ENCODE measurements at regions not wholly inside any gene's neighbourhood (a gene's known extent, or its start where the extent isn't known, plus 50 kb on each side); places are given as distances from the start of the nearest gene placed in this dataset.
"Not testable (repeated sequence)": the region's sequence is repeated elsewhere in the genome, so short reads cannot be mapped to it uniquely, and the experiment has no call there.

DNA sequence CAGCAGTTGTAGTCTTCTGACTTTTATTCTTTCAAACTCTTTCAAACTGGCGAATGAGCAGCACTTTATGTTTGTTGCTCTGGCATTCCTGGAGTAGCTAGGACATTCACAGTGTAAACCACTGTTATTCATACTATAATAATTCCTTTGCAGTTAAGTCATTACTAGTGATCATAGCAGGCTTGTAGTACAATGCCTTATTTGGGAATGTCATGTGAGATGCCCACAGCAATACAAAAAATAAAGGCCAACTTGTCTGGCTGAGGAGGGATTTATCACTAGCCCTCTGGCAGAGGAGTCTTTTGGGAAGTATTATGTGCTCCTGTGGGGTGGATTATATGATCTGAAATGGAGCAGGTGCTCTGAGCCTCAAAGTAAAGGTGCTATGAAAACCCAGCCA, 197.2 kb downstream of the VGLL3 start:
- no peak for DNase-seq

- DNase-seq: no peak
Measured at GRCh38 chr3:86792316-86792715, 198.6 kb downstream of the VGLL3 start.

DNA sequence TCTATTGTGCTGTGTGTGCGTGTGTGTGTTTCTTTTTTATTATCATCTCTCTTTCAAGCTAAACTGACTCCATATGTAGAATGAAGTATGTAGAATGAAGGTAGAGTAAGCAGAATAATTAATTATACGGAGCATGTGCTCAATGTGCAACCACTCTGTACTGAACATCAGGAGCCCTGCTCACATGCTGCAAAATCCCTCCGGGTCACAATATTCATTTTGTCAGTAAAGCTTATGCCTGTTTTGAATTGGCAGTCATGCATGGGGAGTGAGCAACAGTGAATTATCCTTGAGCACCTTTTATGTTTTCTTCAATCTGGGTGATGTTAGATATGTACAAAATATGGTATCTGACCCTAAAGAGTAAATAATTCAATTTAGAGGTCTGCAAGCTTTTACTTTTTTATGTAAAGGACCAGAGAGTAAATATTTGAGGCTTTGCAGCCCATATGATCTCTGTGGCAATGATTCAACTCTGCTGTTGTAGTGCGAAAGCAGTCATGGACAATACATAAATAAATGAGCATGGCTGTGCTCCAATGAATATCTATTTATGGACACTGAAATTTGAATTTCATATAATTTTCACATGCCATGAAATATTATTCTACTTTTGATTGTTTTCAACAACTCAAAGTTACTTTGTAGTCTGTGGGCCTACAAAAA, 199.9 kb downstream of the VGLL3 start:
- no peak for DNase-seq

DNA sequence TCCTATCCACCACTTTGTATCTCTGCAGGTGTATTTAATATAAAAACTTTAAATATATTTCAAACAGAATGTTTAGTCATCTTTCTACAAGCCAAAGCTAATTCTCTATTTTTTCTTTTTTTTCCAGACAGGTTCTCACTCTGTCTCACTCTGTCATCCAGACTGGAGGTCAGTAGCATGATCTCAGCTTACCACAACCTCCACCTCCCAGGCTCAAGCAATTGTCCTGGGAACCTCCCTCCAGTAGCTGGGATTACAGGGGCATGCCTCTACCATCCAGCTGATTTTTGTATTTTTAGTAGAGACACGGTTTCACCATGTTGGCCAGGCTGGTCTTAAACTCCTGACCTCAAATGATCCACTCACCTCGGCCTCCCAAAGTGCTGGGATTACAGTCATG, 202.6 kb downstream of the VGLL3 start:
- no peak for DNase-seq

GRCh38 chr3:86787091-86787490, 203.9 kb downstream of the VGLL3 start:
- DNase-seq: no peak

DNA sequence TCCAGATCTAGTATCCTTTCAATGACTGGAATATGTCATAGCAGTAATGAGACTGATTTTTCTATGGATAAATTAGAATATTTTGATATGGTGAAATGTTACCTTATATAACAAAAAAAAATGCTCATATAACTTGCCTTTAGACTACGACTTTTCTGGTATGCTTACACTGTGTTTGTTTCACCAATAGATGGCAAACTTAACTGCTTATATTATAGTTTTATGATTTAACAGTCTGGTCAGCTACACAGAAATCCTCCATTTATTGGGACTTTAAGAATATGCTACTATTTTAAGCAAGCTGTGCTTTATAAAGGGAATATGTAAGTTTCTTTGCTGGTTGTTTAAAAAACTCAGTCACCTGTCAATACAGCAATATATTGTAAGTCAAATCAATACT, 205.6 kb downstream of the VGLL3 start:
- DNase-seq: no peak

DNA sequence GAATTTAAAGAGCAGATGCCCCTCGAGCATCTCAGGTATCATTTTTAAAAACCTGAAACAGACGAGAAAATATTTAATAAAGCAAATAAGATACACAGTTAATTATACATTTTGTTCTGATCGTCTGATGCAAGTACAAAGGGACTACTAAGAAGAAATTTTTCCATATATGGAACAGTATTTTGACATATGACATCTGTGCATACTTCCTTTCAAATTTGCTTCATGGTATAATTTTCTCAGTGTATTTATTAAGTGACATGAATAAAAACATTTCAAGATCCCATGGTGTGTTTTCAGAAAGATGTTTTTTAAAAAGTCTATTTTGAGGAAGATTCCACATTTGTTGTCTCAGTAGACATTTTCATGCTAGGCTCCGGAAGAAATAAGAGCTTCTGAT, 208.1 kb downstream of the VGLL3 start:
- DNase-seq: no peak

- DNase-seq: no peak
Measured at GRCh38 chr3:86782286-86782685, 208.7 kb downstream of the VGLL3 start.

DNA sequence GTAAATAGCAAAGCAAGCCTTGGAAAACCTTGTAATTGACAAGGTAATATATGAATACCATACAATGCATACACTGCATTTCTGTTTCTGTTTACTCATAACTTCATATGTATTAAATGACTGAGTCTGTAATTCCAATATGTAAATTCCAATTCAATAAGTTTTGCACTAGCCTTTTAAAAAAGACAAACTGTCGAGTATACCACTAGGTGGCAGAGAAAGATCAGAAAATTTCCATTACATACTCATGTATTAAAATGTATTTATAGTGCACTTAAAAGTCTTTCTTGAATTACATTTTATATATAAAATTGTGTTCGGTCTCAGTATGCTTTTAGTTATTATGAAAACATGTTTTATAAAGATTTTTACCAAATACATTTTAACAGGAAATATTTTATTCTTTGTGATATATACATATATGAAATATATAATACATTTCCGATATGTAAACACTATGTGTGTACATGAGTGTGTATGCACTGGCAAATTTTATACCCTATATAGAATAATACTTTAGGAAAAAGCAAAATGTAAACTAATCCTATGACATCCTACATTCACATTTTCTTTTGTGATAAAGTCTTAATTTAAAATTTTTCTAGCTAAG, 216.8 kb downstream of the VGLL3 start:
- peak in 1 of 2 donors; percentile 18 for DNase-seq

- DNase-seq: no peak
Measured at GRCh38 chr3:86772699-86773098, 218.2 kb downstream of the VGLL3 start.

- DNase-seq: no peak
Measured at GRCh38 chr3:86771741-86772512, 219.0 kb downstream of the VGLL3 start.

- DNase-seq: no peak
Measured at GRCh38 chr3:86766331-86766730, 224.6 kb downstream of the VGLL3 start.

GRCh38 chr3:86757322-86758179, 233.4 kb downstream of the VGLL3 start:
- not testable (repeated sequence) for DNase-seq

GRCh38 chr3:86748015-86748414, 242.9 kb downstream of the VGLL3 start:
- DNase-seq: no peak

DNA sequence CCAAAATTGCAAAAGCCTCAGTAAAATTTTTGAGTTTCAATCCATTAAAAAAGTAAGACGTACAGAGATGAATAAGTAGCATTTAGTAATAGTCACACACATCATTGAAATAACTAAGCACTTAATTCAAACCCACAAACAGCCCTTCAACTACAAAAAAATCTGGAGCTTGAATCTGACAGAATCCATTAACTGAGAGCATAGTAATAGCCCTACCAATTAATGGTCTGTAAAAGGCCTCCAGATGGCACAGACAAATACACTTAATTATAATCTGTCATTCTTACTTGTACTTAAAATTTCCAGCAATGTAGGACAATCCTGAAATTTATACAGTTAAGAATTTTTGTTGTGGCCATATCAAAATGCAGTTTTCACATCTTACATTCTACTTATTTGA, 246.9 kb downstream of the VGLL3 start:
- DNase-seq: no peak

DNA sequence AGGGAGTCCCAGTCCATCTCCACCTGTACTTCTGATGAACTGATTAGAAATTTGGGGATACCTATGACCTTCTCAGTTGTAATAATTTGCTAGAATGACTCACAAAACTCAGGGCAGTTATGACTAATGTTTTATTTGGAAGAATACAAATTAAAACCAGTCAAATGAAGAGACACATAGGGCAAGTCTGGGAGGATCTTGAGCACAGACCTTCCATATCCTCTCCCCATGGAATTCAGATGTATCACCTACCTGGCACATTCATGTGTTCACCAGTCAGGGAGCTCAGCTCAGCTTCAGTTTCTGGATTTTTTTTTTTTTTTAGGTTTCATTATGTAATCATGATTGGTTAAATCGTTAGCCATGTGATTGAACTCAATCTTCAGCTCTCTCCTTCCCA, 247.7 kb downstream of the VGLL3 start:
- no peak for DNase-seq

GRCh38 chr3:86740751-86741150, 250.2 kb downstream of the VGLL3 start:
- no peak for DNase-seq

DNA sequence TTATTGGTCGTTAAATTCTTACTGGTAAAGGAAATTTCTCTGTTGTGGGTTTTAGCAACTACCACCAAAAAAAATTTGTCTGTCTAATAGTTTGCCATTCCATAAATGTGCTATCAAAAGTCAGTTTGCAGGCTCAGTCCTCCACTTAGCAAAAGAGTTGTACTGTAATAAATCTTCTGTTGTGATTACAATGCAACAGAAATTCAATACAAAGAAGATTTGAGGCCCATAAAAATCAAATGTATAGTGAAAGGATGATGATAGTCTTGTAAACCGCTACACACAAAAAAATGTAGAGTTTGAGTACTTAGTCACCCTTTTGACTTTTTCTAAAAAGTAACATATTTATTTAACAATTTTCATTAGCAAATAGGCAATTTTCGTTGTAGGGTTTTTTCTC, 251.7 kb downstream of the VGLL3 start:
- DNase-seq: no peak

GRCh38 chr3:86738684-86739083, 252.3 kb downstream of the VGLL3 start:
- no peak for DNase-seq

GRCh38 chr3:86737517-86737916, 253.4 kb downstream of the VGLL3 start:
- no peak for DNase-seq

DNA sequence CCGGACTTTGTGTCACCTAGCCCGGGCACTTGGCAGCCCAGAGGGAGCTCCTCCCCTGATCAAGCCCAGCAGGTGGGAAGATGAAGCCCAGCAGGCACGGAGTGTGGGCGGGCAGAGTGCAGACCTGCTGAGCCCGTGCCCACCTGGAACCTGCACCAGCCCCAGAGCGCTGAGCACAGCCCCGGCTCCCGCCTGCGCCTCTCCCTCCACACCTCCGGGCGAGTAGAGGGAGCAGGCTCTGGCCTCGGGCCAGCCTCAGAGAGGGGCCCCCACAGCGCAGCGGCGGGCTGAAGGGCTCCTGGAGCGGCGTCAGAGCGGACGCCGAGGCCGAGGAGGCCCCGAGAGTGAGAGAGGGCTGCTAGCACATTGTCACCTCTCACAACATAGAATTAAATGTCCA, 257.7 kb downstream of the VGLL3 start:
- no peak for DNase-seq

DNA sequence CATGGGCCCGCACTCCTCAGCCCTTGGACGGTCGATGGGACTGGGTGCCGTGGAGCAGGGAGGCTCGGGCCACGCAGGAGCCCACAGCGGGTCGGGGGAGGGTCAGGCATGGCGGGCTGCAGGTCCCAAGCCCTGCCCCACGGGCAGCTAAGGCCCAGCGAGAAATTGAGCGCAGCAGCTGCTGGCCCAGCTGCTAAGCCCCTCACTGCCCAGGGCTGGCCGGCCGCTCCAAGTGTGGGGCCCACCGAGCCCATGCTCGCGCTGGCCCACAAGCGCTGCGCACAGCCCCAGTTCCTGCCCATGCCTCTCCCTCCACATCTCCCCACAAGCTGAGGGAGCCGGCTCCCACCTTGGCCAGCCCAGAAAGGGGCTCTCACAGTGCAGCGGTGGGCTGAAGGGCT, 259.4 kb downstream of the VGLL3 start:
- DNase-seq: no peak

- no peak for DNase-seq
Measured at GRCh38 chr3:86723433-86723832, 267.5 kb downstream of the VGLL3 start.
